Activated CD4-positive, alpha-beta T cell treated with anti-CD3 and anti-CD28 coated beads, Interleukin-2, amount 50 U/mL, for 16 hours (primary cell): ENCODE measurements at regions not wholly inside any gene's neighbourhood (a gene's known extent, or its start where the extent isn't known, plus 50 kb on each side); places are given as distances from the start of the nearest gene placed in this dataset.
A peak's percentile ranks its signal among the peaks of the same experiment; 100 is the strongest.
"Not testable (repeated sequence)": the region's sequence is repeated elsewhere in the genome, so short reads cannot be mapped to it uniquely, and the experiment has no call there.

Experiments used
- DNase-seq: peaks from one replicate; pipeline ENCODE4 v3.0.0-alpha.2; 2020

GRCh38 chr5:56685503-56686217 lies 129.7 kb upstream of the MAP3K1 start:
- no peak for DNase-seq

GRCh38 chr5:56684159-56684558 lies 131.2 kb upstream of the MAP3K1 start:
- DNase-seq: no peak

DNA sequence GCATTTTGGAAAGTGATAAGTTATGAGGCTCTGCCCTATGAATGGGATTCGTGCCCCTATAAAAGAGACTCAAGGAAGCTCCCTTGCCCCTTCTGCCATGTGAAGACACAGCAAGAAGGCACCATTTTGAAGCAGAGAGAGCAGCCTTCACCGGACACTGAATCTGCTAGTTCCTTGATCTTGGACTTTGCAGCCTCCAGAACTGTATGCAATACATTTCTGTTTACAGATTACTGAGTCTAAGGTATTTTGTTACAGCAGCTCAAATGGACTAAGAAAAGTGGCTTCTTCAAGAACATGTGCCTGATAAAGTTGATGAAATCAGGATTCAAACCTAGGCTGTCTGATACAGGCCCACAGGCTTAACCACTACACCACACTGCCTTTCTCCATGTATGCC lies 131.6 kb upstream of the MAP3K1 start:
- no peak for DNase-seq

DNA sequence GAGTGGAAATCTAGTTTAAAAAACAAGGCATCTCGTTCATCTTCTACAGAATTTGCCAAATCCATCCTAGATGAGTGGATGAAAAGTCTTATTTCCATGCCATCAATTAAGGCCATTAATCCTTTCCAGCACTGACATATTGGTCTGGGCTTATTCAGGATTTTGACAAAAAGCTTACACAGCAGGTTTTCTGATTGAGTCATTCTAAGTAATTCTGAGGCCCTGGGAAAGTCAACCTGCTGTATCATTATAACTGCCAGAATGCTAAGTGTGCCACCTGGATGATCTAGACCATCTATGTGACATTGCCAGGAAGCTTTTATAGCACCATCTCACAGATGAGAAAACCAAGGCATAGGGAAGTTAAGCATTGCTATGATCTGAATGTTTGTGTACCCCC lies 132.1 kb upstream of the MAP3K1 start:
- no peak for DNase-seq

DNA sequence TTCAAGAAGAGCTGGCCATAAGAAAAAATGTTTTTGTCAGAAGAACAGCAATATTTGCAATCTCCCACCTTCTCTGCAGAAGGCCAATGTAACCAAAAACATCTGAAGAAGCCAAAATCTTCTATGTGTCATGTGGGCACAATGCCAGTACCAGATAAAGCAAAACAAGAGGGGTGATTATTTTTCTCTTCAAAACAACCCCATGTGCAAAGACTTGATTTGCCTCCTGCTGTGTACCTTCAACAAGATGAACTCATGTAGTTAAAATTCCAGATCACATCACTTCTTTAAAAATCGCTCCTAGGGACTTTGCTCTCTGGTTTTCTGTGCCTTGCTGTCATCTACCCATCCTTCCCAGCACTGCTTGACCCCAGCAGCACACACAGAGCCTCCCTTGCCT lies 134.0 kb upstream of the MAP3K1 start:
- no peak for DNase-seq

DNA sequence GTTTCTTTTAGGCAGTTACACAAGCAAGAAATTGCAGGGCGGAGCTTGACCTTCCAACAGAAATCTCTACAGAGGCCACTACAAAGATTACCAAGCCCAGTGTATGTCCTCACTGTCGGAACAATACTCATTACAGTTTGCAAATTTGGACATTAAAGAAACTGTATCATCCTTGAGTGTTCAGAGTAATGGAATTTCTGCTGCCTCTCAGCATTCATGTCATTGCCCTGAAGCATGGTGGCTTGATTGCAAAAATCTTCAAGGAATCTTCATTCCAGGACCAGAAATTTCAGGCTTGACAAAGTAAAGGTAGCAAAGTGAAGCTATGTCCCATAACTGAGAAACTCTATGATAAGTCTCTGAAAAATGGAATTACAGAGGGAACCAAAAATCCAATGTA lies 134.6 kb upstream of the MAP3K1 start:
- DNase-seq: no peak

DNA sequence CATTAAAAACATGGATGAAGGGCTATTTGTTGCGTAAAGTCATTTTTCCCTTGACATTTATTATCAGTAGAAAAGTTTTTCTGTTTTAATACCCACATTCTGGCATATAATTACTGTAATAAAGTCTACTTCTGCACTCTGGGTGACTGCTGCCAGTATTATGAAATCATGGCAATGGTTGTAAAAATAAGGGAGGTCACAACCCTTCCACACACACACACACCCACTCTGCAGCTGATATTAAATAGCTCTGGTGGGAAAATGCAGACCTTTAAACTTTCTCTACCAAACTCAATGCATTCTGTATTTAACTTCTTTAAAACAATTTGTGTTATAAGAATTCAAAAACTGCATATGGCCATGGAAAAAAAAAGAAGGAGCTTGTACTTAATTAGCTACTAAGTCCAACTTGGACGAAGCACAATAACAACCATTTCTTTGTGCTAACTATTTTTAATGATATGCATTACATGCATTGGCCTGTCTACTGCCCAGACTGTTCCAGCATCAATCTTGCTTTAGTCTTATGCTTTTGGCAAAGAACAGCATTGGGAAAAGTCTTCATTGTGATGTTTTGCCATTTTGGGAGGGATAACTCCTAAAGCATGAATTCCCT lies 137.6 kb upstream of the MAP3K1 start:
- no peak for DNase-seq

- no peak for DNase-seq
Observed at GRCh38 chr5:56676091-56676768, 139.1 kb upstream of the MAP3K1 start.

GRCh38 chr5:56674441-56674840 lies 140.9 kb upstream of the MAP3K1 start:
- no peak for DNase-seq

GRCh38 chr5:56673171-56673570 lies 142.2 kb upstream of the MAP3K1 start:
- no peak for DNase-seq

- DNase-seq: no peak
Observed at GRCh38 chr5:56671571-56671970, 143.8 kb upstream of the MAP3K1 start.

- no peak for DNase-seq
Observed at GRCh38 chr5:56670916-56671315, 144.4 kb upstream of the MAP3K1 start.

GRCh38 chr5:56669534-56670483 lies 145.5 kb upstream of the MAP3K1 start:
- DNase-seq: peak; percentile 89

GRCh38 chr5:56668996-56669395 lies 146.4 kb upstream of the MAP3K1 start:
- DNase-seq: no peak

GRCh38 chr5:56667692-56668091 lies 147.7 kb upstream of the MAP3K1 start:
- DNase-seq: no peak

DNA sequence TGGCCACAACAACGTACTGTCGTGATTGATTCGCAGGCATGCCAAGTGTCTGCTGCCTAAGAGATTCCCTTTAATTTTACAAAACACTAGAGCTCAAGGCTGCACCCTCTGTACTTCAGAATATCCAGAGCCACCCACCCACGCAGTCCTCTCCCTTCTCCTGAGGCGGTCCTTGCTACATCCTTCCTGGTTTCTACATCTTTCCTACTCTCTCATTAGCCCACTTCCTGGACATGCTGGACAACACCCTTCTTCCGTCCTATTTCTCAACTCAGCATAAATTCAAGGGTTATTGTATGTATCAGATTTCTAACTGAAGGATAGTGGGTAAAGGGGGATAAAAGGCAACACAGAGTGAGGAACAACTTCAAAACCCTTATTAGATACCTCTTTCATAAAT lies 148.4 kb upstream of the MAP3K1 start:
- no peak for DNase-seq

DNA sequence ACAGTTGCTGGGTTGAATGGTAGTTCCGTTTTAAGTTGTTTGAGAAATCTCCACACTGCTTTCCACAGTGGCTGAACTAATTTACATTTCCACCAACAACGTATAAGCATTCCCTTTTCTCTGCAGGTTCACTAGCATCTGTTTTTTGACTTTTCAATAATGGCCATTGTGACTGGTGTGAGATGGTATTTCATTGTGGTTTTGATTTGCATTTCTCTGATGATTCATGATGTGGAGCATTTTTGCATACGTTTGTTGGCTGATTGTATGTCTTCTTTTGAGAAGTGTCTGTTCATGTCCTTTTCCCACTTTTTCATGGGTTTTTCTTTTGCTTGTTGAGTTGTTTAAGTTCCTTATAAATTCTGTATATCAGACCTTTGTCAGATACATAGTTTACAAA lies 150.2 kb upstream of the MAP3K1 start:
- not testable (repeated sequence) for DNase-seq

- no peak for DNase-seq
Observed at GRCh38 chr5:56664025-56664424, 151.3 kb upstream of the MAP3K1 start.

DNA sequence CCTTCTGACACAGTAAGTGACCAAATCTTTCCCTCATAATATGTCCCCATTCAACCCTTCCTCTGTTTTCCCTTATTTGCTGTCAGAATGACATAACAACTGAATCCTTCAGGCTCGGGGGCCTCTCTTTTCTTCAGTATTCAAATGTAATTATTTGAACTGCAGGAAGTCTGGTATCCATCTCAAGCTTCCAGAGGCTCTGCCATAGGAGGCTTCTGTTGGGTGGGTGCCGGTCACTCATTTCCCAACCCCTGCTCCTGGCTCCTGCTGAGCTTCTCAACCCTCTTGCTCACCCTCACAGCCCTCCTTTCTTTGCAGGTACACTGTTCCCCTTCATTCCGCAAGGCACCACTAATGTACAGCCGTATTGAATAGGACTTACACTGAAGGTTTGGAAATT lies 151.8 kb upstream of the MAP3K1 start:
- no peak for DNase-seq

- DNase-seq: no peak
Observed at GRCh38 chr5:56662893-56663292, 152.5 kb upstream of the MAP3K1 start.

- no peak for DNase-seq
Observed at GRCh38 chr5:56659971-56660370, 155.4 kb upstream of the MAP3K1 start.

GRCh38 chr5:56658972-56659371 lies 156.4 kb upstream of the MAP3K1 start:
- DNase-seq: no peak
